GM12891 (cell line): ENCODE measurements at regions not wholly inside any gene's neighbourhood (a gene's known extent, or its start where the extent isn't known, plus 50 kb on each side); places are given as distances from the start of the nearest gene placed in this dataset.

ENCODE experiments used
- PAX5 ChIP-seq: IDR thresholded peaks from 2 replicates; pipeline ENCODE4 v1.6.1; 2011; ENCODE audit warnings: low read length, moderate library complexity, mild to moderate bottlenecking; ENCODE audit not compliant: insufficient read depth, severe bottlenecking
- POLR2A ChIP-seq: IDR thresholded peaks from 2 replicates; pipeline ENCODE4 v1.6.1; 2011; ENCODE audit warnings: low read depth, low read length, control low read depth
- POLR2AphosphoS5 ChIP-seq: IDR thresholded peaks from 2 replicates; pipeline ENCODE4 v1.6.1; 2011; ENCODE audit warnings: low read depth, low read length, control low read depth
- POU2F2 ChIP-seq: IDR thresholded peaks from 2 replicates; pipeline ENCODE4 v1.6.1; 2011; ENCODE audit warnings: low read depth, mild to moderate bottlenecking, control low read depth, low read length, moderate library complexity
- SPI1 ChIP-seq: IDR thresholded peaks from 2 replicates; pipeline ENCODE4 v1.6.1; 2011; ENCODE audit warnings: low read depth, low read length, control low read depth
- TAF1 ChIP-seq: IDR thresholded peaks from 2 replicates; pipeline ENCODE4 v1.6.1; 2011; ENCODE audit warnings: low read depth, low read length, control low read depth

- TF ChIP-seq POLR2AphosphoS5, result no peak
- no peak for TF ChIP-seq POLR2A
- no peak for TF ChIP-seq PAX5
- no peak for TF ChIP-seq TAF1
- TF ChIP-seq SPI1, result no peak
- TF ChIP-seq POU2F2, result no peak
These were observed 51.2 kb upstream of the ARRDC3 start for GRCh38 chr5:91434348-91434747.
